Activated T-cell treated with anti-CD3 and anti-CD28 coated beads for 1 hour (primary cell): ENCODE measurements at regions not wholly inside any gene's neighbourhood (a gene's known extent, or its start where the extent isn't known, plus 50 kb on each side); places are given as distances from the start of the nearest gene placed in this dataset.
"Not testable (repeated sequence)": the region's sequence is repeated elsewhere in the genome, so short reads cannot be mapped to it uniquely, and the experiment has no call there.

Experiments used
- DNase-seq: peaks from one replicate; pipeline ENCODE4 v3.0.0-alpha.2; 2020; ENCODE audit warnings: low read depth

DNA sequence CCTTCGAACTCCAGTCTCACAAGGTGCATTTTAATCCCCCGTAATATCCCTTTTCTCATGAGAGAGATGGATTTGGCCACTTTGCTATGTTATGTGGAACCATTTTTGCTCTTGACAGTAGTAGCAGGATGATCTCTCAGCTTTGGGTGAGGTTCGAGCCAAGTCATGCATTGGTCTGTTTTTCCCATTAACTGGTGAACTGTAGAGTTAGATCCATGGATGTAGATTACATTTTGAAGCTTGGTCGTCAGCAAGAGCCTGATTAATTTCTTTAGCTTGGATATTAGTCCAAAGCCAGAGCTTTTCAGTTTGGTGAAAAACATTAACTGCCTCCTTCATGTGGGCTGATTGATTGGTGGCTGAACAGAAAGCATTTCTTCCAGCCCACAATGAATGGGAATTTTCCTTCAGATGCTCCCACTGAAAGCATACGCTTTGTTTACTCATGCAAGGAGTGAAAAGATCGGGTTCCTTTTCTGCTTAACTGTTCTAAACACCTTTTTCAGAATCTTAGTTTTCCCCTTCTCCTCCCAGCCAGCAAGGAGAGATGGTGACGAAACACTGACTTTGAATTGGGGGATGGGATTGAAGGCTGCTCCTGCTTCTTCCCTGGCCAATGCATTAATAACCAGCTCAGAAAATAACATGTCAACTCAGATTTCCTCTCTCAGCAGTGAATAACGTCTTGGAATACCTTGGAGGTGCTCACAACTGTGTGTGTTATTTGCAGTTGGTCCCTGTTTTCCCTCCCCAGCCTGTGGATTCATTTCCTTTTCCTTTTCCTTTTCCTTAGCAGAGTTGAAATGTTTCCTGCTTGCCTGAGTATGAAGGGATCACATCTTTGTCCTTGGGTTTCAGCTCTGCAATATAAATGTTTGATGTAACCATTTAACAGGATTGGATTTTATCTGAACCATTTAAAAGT lies 351.8 kb upstream of the FZD8 start:
- no peak for DNase-seq

DNA sequence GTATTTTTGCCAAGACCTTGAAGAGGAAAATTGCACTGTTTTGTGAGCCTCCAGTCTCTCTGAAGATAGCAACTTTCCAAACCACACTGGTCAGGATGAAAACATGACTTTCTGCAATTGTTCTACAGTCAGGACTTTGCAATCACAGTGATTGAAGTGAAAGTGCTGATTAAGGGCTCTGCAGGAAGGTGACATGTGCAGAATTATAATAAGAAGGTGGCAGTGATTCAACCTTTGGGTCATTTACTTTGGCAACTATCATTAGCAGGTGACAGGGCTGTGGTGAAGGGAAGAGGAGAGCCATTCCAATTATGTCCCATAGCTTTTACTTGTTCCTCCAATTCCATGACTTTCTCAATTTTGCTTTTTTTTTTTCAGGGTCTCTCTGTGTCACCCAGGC lies 350.0 kb upstream of the FZD8 start:
- no peak for DNase-seq

DNA sequence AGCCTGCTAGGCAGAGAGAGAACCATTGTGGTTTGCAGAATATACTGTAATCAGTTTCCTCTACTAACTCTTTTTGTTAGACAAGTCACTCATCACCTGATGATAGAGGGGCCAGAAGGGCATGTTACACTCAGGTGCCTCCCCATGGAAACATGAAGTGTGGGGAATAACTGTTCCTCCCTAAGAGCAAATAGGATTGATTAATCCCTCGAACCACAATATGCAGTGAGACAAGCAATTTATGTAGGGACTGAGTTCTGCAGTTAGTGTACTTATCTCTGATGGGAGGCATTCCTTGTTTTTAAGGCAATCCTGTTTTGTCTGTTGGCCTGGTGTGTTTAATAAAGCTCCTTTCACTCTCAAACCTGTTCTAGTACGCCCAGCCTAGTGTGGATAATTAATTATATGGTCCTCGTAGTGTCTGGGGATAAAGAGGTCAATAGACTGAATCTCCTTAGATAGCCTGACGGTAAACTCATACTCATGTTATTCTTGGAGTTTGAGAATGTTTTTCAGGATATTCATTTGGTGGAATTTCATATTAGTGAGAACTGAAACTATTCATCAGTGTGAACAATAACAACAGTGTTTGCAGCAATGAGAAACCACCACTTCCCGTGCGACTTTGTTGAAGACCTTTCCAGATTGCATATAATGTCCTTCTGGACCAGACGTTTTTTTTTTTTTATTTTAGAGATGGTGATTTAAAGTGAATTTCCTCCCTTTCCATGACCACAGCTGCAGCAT lies 344.8 kb upstream of the FZD8 start:
- DNase-seq = no peak

DNA sequence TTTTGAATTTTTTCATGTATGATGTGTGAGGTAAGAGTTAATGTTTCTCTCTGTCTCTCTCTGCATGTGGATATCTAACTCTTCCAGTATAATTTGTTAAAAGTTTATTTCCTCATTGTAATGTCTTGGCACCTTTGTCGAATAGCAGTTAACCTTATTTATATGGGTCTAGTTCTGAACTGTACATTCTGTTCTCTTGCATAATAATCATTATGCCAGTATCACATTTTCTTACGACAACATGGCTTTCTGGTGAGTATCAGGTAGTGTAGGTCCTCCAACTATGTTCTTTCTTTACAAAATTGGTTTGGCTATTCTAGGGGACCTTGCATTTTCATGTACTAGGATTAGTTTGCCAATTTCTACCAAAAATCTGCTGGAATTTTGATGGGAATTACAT lies 337.0 kb upstream of the FZD8 start:
- no peak for DNase-seq

DNA sequence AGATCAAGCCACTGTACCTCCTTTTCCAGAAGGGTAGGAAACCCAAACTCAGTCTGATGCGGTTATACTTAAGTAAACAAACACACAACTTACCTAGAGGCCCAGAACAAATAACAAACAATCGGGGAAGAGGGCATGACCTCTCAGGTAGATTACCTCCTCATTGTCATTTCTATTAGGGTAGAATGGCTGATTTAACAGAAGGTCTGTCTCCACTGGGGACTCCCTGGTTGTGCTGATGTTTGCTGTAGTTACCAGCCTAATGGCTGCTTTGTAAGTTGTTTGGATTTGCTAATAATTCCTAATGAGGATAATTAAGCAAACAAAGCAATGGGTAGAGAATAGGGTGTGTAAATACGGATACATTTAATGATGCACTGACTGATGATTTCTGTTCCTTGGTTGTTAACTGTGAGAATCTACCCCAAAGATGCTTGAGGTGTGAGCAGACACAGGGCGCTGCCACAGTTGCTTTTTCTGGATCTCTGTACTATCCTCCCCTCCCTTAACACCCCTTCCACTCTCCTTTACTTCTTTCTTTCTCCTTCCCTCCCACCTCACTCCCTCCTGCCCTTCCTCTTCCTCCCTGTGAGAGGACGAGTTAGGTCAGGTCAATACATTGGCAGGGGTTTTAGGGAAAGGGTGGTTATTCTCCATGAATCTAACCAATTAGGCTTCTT lies 332.0 kb upstream of the FZD8 start:
- not testable (repeated sequence) for DNase-seq

DNA sequence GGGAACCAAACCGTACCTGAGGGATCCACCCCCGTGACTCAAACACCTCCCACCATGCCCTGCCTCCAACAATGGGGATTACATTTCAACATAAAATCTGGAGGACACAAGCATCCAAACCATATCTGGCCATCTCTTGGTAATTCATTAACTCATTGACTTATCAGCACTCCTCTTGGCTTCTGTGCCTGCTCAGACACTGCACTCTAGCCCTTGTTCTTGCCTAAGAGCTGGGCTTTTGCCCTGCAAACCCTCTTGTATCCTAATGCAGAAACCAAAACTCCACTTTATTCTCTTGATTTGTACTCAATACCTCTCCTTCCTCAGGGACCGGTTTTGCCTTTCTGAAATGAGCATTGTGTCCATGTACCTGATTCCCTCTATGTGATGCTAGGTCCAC lies 330.2 kb upstream of the FZD8 start:
- DNase-seq = no peak

DNA sequence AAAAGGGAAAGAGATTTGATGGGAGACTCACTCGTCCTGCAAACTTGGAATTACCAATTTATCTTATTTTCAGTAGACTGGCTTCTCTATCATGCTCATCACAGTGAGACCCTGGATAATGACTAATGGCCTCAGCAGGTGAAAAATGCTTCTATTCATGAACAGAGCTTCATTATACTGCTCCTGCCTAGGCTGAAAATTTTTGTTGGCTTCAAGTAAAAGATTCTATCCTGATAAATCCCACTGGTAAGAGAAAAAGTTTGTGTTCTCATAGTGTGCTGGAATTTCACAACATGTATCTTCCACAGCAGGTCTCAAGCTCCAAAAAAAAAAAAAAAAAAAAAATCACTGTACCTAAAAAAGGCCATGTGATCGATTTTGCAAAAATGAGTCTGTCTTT lies 329.3 kb upstream of the FZD8 start:
- no peak for DNase-seq

DNA sequence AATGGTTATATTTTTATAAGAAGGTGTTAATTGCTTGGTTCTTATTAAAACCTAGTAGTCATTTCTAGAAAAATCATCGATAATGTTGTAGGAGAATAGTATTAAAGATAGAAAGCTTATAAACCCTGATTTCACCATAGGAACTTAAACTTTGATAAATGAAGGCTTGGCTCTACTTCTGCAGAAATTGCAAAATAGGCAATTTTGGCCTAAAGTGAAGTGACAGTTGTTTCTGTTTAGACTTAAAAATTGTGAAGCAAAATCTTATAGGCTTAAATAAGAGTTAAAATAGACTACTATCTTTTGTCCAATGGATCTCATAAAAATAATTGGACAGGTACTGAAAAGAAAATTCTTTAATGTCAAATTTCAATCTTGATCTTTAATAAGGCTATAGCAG lies 321.6 kb upstream of the FZD8 start:
- no peak for DNase-seq

DNA sequence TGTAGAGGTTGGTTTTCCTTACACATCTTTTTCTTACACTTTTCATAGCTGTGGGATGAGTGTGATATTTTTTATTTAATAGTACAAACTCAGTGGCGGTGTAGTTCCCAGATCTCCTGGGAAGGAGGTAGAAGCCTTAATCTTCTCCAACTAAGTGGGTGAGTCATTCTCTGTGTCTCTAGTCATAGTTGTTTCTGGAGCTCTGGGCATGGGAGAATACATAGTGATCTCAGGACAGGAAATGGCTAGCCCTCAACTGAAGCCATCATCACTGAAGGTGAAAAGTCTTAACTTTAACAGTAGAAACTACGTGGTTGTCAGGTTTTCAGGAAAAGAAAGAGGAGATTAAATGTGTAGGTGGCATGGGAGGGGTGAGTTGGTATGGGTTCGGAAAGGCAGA lies 319.4 kb upstream of the FZD8 start:
- no peak for DNase-seq

DNA sequence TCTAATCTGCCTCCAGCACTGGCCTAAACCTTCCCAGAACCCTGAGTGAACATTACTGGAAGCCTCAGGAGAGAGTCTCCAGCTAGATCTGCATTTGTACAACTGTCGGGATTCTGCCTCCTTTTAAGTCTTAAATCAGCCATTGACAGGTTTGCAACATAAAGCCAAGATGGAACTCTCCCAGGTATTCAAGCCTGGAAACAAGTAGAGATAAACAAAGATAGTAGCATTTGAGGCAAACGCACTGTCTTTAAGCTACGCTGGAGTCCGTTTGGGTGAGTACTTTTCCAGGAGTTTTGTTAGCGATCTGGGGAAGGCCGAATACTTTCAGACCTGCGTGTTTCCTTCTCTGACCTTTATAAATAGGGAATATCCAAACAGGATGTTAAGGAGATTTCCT lies 317.2 kb upstream of the FZD8 start:
- DNase-seq = no peak

DNA sequence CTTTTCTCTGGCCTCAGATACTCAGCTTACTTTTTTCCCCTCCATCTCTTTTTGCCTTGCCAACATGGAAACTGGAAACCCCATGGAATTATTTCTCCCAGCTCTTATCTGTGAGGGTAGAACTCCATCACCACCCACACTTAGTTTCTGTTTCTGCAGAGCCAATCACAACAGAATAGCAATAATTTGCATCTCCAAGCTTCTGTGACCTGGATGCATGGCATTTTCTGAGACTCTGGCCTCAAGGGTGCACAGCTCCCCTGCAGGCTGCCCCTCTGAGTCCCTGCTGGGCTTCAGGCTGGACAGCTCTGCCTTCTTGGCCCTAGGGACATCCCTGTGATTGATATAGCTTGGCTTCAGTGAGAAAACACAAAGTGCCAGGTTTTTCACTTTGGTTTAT lies 316.5 kb upstream of the FZD8 start:
- not testable (repeated sequence) for DNase-seq

DNA sequence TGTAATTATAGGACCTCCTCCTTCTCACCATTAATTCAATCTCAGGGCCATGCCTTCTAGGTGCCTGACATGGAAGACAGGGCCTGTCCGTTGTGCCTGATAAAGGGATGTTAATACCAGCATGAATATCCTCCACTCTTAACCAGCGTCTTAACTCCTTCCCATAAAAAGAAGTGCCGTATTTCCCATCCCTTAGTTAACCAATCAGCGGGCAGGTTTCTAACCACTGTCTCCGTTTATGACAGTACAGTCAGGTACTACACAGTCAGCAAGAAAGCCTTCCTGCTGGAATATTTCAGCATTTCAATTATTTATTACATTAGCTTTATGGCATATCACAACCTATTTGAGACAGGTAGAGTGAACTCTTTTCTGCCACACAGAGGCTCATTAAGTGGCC lies 308.6 kb upstream of the FZD8 start:
- no peak for DNase-seq

DNA sequence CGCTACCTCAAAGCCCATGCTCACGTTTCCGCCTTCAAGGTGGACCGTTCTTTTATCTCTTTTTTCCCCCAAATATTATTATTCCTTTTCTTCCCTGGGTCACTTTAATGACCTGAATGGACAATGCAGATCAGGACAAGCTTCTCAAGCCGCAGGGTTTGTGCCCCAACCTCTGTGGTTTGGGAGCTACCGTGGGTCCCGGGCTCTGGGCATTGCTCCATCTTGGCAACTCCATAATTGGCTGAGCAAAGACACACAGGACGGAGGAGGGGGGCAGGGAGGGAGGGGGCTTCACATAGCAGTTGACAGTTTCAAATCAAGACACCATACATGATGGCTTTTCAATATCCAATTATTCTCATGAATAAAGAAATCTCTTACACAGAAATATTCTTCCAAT lies 308.1 kb upstream of the FZD8 start:
- DNase-seq = no peak

DNA sequence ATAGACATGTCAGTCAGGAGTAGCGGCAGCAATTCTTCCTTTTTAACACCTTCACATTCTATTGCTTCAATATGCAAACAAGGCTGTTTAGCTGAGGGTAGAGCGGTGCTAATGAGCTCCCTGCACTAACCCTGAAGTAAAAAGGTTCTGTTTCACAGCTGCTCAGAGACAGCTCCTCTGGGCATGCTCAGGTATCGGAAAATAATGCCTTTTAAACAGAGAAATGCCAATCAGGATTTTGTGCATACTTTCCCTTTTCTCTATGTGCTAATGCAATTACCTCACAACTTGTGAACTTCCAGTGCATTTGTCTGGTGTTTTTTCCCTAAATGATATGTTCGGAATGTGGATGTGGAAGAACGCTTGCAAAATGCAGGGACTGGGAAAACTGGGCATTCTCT lies 307.7 kb upstream of the FZD8 start:
- DNase-seq = no peak

DNA sequence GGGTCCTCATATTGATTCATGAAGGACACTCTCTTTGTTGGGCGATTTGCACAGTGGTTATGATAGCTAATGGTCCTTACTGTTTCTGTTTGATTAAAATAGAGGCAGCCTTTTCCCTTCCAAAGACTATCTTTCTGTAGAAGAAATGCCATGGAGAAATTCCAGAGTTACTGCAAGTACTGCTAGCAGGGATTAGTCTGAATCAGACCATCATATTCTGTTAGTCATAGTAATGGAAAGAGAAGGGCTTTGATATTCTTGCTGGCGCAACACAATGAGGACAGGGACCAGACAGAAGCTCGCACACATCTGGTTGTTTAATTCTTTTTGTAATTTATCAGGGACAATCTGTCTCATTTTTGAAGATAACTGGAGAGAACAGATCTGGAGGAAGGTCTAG lies 304.5 kb upstream of the FZD8 start:
- DNase-seq = no peak

DNA sequence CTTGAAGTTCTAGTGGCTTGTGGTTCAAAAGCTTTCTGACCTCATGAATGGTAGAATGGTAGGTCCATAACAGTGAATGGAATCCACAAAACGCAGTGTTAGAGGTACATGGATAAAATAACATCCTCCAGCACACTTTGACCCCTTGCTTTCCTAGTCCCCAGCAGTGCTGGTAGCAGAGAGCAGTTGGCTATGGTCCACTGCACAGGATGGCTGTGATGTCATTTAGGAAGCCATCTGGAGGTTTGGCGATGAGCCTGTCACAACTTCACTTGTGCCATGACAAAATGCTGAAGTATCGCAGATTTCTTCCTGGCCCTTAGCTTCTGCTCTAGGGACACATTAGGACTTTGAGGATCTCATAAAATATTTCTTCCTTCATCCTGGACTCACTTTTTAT lies 300.0 kb upstream of the FZD8 start:
- DNase-seq = no peak

DNA sequence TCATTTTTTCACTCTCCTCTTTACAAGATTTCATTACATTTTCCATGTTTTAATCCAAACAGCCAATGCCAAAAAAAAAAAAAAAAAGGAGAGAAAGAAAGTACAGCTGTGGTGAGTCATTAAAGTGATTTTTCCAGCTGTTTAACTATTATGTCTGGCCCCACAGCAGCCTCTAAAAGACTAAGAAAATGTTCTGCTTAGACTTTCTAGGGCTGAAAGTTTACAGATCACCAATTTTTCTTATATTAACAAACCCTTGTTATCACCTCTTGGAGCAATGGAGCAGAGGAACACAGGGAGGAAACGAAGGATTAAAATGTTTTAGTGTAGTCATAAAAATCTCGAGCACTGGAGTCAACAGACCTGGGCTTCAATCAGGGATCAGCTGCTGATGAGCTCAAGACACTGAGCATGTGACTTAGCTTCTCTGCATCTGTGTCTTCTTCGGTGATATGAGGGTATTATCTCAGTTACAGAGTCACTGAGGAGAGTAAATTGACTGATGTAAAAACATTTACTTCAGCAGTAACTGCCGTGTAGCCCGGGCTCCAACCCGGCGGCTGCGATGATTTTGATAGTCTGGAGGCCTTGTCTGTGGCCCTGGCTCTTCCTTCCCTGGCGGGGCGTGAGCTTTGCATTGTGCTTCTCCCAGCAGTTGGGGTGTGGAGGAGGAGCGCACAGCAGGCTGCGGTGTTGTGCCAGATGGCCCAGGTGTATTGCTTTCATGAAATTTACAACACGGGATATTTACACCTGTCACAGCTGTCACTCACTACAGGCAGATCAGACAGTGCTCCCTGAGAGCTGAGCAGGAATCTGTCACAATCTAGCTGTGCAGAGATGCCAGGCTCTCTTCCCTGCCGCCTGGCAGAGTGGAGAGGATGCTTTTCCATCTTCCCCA lies 298.3 kb upstream of the FZD8 start:
- no peak for DNase-seq

DNA sequence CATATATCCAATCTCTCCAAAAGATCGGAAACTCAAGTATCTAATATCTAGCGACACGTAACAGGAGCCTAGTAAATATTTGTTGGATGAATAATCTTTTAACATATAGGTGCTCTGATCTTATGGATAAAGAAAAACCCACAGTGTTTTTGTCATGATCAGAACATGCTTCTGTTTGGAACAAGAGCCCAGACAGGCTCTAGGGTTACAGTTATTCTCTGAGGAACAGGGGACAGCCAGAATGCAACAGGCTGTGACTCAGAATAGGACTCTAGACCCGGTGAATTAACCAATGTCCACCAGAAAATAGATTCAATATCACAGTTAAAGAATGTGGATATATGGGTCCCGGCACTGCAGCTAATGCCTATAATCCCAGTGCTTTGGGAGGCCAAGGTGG lies 296.1 kb upstream of the FZD8 start:
- DNase-seq = no peak

DNA sequence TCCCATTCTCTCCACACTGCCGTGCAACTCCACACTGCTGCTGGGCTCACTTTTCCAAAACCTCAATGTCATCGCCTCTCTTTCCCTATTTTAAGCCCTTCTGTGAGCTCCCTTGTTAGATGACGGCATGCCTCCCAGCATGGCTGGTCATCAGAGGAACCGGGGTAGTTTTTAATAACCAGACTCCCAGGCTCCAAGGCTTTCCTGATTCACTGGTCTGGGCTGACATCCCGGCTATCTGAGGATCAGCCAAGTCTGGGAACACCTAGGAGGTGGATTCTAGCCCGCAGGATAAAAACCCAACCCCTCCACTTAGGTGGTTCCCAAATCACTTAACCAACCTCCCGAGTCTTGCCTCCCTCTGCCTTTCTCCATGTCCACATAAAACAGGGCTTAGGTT lies 295.4 kb upstream of the FZD8 start:
- DNase-seq = no peak

DNA sequence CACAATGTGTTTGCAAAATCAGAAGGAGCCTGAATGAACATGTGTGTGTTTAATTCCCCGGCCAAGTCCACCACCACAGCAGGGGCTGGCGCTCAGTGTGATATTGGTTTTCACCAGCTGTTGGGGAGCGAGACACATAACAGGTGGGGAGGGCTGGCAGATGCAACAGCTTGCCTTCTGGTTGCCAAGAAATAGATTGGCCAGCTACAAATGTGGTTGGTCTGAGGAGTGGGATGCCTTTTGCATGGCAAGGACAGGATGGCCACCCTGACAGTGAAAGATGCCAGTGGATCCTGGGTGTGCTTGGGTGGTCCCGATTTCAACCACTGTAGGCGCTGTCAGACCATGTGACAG lies 292.5 kb upstream of the FZD8 start:
- no peak for DNase-seq

DNA sequence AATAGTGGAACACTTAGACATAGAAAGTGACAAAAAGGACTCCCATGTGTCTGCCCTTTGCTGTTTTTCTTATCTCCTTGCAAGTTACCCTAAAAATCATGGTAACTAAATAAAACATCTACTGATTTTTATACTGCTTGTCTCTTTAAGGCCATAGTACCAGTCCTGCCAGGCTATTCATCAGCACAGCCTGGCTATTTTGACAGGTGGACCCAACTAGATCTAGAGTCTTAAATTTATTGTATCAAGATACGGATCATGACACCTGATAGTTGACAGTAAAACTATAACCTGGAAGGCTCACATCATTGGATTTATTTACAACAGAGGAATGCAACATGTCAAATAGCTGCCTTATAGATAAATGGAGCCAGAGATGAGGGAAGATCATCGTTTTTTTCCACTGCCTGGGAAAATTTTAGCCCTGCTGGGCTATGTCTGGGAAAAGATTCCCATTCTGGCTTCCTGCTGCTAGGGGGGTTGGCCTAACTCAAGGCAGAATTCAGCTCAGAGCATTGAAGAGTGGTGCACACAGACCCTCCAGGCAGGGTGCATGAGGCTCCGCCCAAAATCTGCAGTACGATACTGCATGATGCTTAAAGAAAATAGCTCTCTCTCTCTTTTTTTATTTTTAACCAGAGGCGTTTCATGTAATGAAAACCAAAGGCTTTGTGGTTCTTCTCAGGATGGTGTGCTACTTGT lies 292.0 kb upstream of the FZD8 start:
- no peak for DNase-seq
